ENCODE measurements at regions not wholly inside any gene's neighbourhood (a gene's known extent, or its start where the extent isn't known, plus 50 kb on each side); places are given as distances from the start of the nearest gene placed in this dataset.

- no peak overlapping the region for H2BK15ac ChIP-seq (replicated peaks; ENCODE audit: low read depth)
- WGBS (ENCODE audit: extremely low coverage, insufficient coverage, low lambda C conversion rate): no CpG with 5 or more reads among the region's 5 CpGs
- DNase-seq: no peak
- H3K4me3 ChIP-seq (ENCODE audit: low read length): no peak overlapping the region
- H3K4ac ChIP-seq (ENCODE audit: low read depth, low read length): no peak overlapping the region
- H3K4me1 ChIP-seq (ENCODE audit: control insufficient read depth, low read depth, low read length): no peaks in the 10 kb centered on the region
- H3K27ac ChIP-seq (ENCODE audit: low read depth, low read length): no peak overlapping the region
- H3K27me3 ChIP-seq (ENCODE audit: insufficient read depth, low read length, poor library complexity): no peaks in the 10 kb centered on the region
- no peaks in the 10 kb centered on the region for H3K79me2 ChIP-seq (ENCODE audit: control insufficient read depth, insufficient read depth, low read length)
- no peak overlapping the region for H3K56ac ChIP-seq (ENCODE audit: low read length)
- no peak overlapping the region for H3K18ac ChIP-seq (ENCODE audit: low read length)
- no peak overlapping the region for H2AK5ac ChIP-seq (ENCODE audit: low read length)
- no peak overlapping the region for H4K8ac ChIP-seq (ENCODE audit: low read depth, low read length)
- no peaks in the 10 kb centered on the region for H3K36me3 ChIP-seq (ENCODE audit: control insufficient read depth, insufficient read depth, low read length)
- no peak overlapping the region for H2BK5ac ChIP-seq (ENCODE audit: low read length)
- no peak overlapping the region for H3K23ac ChIP-seq (ENCODE audit: low read length)
- no peaks in the 10 kb centered on the region for H3K79me1 ChIP-seq (ENCODE audit: low read length)
- no peak overlapping the region for H3K9ac ChIP-seq (ENCODE audit: low read length)
- no peak overlapping the region for H4K5ac ChIP-seq (ENCODE audit: low read length)
- no peak overlapping the region for H3K4me2 ChIP-seq (ENCODE audit: low read length)
- H2BK120ac ChIP-seq (ENCODE audit: low read depth, low read length): no peak overlapping the region
Measured at GRCh38 chr6:144478483-144478882, 193.3 kb downstream of the UTRN start.

- Histone ChIP-seq H3K36me3 (ENCODE audit: control insufficient read depth, insufficient read depth, low read length) (no peaks in the 10 kb centered on the region), H3K9ac (ENCODE audit: low read length) (no peak overlapping the region), H4K5ac (ENCODE audit: low read length) (no peak overlapping the region), H3K4ac (ENCODE audit: low read depth, low read length) (no peak overlapping the region), H3K4me2 (ENCODE audit: low read length) (no peak overlapping the region), H3K79me1 (ENCODE audit: low read length) (no peaks in the 10 kb centered on the region), H3K23ac (ENCODE audit: low read length) (no peak overlapping the region), H3K79me2 (ENCODE audit: control insufficient read depth, insufficient read depth, low read length) (no peaks in the 10 kb centered on the region), H3K27ac (ENCODE audit: low read depth, low read length) (no peak overlapping the region), H3K4me1 (ENCODE audit: control insufficient read depth, low read depth, low read length) (no peaks in the 10 kb centered on the region), H2BK15ac (replicated peaks; ENCODE audit: low read depth) (no peak overlapping the region), H4K8ac (ENCODE audit: low read depth, low read length) (no peak overlapping the region), H3K4me3 (ENCODE audit: low read length) (no peak overlapping the region), H2BK5ac (ENCODE audit: low read length) (no peak overlapping the region), H2AK5ac (ENCODE audit: low read length) (no peak overlapping the region), H3K18ac (ENCODE audit: low read length) (no peak overlapping the region), H2BK120ac (ENCODE audit: low read depth, low read length) (no peak overlapping the region), H3K56ac (ENCODE audit: low read length) (no peak overlapping the region), H3K27me3 (ENCODE audit: insufficient read depth, low read length, poor library complexity) (no peaks in the 10 kb centered on the region)
- no CpG with 5 or more reads among the region's 1 CpG for WGBS (ENCODE audit: extremely low coverage, insufficient coverage, low lambda C conversion rate)
- no peak for DNase-seq
Measured at GRCh38 chr6:144479991-144480390, 194.9 kb downstream of the UTRN start.

DNA sequence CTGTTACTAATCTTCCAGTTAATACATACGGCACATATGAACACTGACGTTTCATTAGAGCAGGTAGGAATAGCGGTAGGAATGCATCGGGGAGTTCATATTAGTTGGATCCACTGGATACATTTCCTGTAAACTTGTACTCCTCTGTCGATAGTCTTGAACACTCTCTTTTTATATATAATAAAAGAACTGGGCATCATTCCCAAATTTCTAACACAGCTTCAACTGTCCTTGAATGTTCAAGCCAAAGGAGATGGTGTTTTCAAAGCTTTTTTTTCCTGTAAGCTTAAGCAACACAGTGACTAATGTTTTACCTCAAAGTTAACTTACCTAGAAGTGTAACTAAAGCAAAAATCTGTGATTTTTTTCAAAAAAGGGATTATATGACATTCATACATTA lies 195.3 kb downstream of the UTRN start:
- Histone ChIP-seq H3K56ac (ENCODE audit: low read length) (no peak overlapping the region), H3K23ac (ENCODE audit: low read length) (no peak overlapping the region), H3K4me2 (ENCODE audit: low read length) (no peak overlapping the region), H2BK120ac (ENCODE audit: low read depth, low read length) (no peak overlapping the region), H2AK5ac (ENCODE audit: low read length) (no peak overlapping the region), H3K27me3 (ENCODE audit: insufficient read depth, low read length, poor library complexity) (no peaks in the 10 kb centered on the region), H3K9ac (ENCODE audit: low read length) (no peak overlapping the region), H3K79me2 (ENCODE audit: control insufficient read depth, insufficient read depth, low read length) (no peaks in the 10 kb centered on the region), H2BK15ac (replicated peaks; ENCODE audit: low read depth) (no peak overlapping the region), H4K5ac (ENCODE audit: low read length) (no peak overlapping the region), H3K27ac (ENCODE audit: low read depth, low read length) (no peak overlapping the region), H2BK5ac (ENCODE audit: low read length) (no peak overlapping the region), H3K36me3 (ENCODE audit: control insufficient read depth, insufficient read depth, low read length) (peaks cover 1% of the 10 kb centered on the region), H3K79me1 (ENCODE audit: low read length) (no peaks in the 10 kb centered on the region), H3K4me1 (ENCODE audit: control insufficient read depth, low read depth, low read length) (no peaks in the 10 kb centered on the region), H3K18ac (ENCODE audit: low read length) (no peak overlapping the region), H4K8ac (ENCODE audit: low read depth, low read length) (no peak overlapping the region), H3K4me3 (ENCODE audit: low read length) (no peak overlapping the region), H3K4ac (ENCODE audit: low read depth, low read length) (no peak overlapping the region)
- no CpG with 5 or more reads among the region's 5 CpGs for WGBS (ENCODE audit: extremely low coverage, insufficient coverage, low lambda C conversion rate)
- no peak for DNase-seq

DNA sequence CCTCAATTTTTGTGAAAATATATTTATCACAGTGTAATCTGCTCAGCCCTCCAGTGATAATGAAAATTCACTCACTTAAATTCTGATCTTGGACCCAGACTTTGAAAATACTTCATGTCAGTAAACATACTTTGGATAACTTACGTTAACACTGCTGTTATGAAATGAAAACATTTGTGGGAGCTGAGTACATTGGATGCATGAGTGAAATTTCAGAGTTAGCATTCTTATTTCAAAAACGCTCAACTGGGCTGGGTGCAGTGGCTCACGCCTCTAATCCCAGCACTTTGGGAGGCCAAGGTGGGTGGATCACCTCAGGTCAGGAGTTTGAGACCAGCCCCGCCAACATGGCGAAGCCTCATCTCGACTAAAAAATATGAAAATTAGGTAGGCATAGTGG lies 196.4 kb downstream of the UTRN start:
- no peaks in the 10 kb centered on the region for H3K27me3 ChIP-seq (ENCODE audit: insufficient read depth, low read length, poor library complexity)
- no peak overlapping the region for H2AK5ac ChIP-seq (ENCODE audit: low read length)
- H3K4me1 ChIP-seq (ENCODE audit: control insufficient read depth, low read depth, low read length): no peaks in the 10 kb centered on the region
- no peak overlapping the region for H3K18ac ChIP-seq (ENCODE audit: low read length)
- DNase-seq: no peak
- H3K79me1 ChIP-seq (ENCODE audit: low read length): no peaks in the 10 kb centered on the region
- no peak overlapping the region for H3K27ac ChIP-seq (ENCODE audit: low read depth, low read length)
- H3K23ac ChIP-seq (ENCODE audit: low read length): no peak overlapping the region
- no peak overlapping the region for H2BK120ac ChIP-seq (ENCODE audit: low read depth, low read length)
- H3K4me3 ChIP-seq (ENCODE audit: low read length): no peak overlapping the region
- no peak overlapping the region for H3K4ac ChIP-seq (ENCODE audit: low read depth, low read length)
- H3K36me3 ChIP-seq (ENCODE audit: control insufficient read depth, insufficient read depth, low read length): peaks cover 4% of the 10 kb centered on the region
- H2BK15ac ChIP-seq (replicated peaks; ENCODE audit: low read depth): no peak overlapping the region
- no peak overlapping the region for H2BK5ac ChIP-seq (ENCODE audit: low read length)
- H3K79me2 ChIP-seq (ENCODE audit: control insufficient read depth, insufficient read depth, low read length): no peaks in the 10 kb centered on the region
- no peak overlapping the region for H3K56ac ChIP-seq (ENCODE audit: low read length)
- H3K9ac ChIP-seq (ENCODE audit: low read length): no peak overlapping the region
- H3K4me2 ChIP-seq (ENCODE audit: low read length): no peak overlapping the region
- H4K8ac ChIP-seq (ENCODE audit: low read depth, low read length): no peak overlapping the region
- H4K5ac ChIP-seq (ENCODE audit: low read length): no peak overlapping the region
- WGBS (ENCODE audit: extremely low coverage, insufficient coverage, low lambda C conversion rate): no CpG with 5 or more reads among the region's 6 CpGs

DNA sequence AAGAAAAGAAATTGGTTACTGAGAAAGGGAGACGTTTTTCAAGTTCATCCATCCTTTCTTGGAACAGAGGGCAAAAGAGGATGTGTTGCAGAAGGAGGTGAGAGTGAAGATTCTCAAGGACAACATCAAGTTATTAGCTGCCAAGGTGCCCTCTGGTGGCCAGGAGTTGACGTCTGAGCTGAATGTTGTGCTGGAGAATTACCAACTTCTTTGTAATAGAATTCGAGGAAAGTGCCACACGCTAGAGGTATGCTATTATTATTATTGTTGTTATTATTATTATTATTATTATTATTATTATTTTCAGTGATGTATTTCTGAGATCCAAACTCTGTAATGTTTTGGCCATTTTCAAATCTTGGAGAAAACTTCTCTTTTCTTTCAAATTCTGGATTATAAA lies 197.0 kb downstream of the UTRN start:
- no peak overlapping the region for H3K18ac ChIP-seq (ENCODE audit: low read length)
- no peak overlapping the region for H3K56ac ChIP-seq (ENCODE audit: low read length)
- WGBS (ENCODE audit: extremely low coverage, insufficient coverage, low lambda C conversion rate): no CpG with 5 or more reads among the region's 4 CpGs
- peak; percentile 84 for DNase-seq
- no peaks in the 10 kb centered on the region for H3K79me2 ChIP-seq (ENCODE audit: control insufficient read depth, insufficient read depth, low read length)
- H3K4ac ChIP-seq (ENCODE audit: low read depth, low read length): no peak overlapping the region
- H2BK120ac ChIP-seq (ENCODE audit: low read depth, low read length): no peak overlapping the region
- no peak overlapping the region for H2AK5ac ChIP-seq (ENCODE audit: low read length)
- H3K27me3 ChIP-seq (ENCODE audit: insufficient read depth, low read length, poor library complexity): no peaks in the 10 kb centered on the region
- H3K4me3 ChIP-seq (ENCODE audit: low read length): no peak overlapping the region
- no peak overlapping the region for H3K27ac ChIP-seq (ENCODE audit: low read depth, low read length)
- H4K5ac ChIP-seq (ENCODE audit: low read length): no peak overlapping the region
- H3K36me3 ChIP-seq (ENCODE audit: control insufficient read depth, insufficient read depth, low read length): peaks cover 4% of the 10 kb centered on the region
- H3K4me1 ChIP-seq (ENCODE audit: control insufficient read depth, low read depth, low read length): no peaks in the 10 kb centered on the region
- H3K23ac ChIP-seq (ENCODE audit: low read length): no peak overlapping the region
- no peak overlapping the region for H4K8ac ChIP-seq (ENCODE audit: low read depth, low read length)
- H3K9ac ChIP-seq (ENCODE audit: low read length): no peak overlapping the region
- H3K4me2 ChIP-seq (ENCODE audit: low read length): no peak overlapping the region
- H3K79me1 ChIP-seq (ENCODE audit: low read length): no peaks in the 10 kb centered on the region
- no peak overlapping the region for H2BK5ac ChIP-seq (ENCODE audit: low read length)
- no peak overlapping the region for H2BK15ac ChIP-seq (replicated peaks; ENCODE audit: low read depth)

DNA sequence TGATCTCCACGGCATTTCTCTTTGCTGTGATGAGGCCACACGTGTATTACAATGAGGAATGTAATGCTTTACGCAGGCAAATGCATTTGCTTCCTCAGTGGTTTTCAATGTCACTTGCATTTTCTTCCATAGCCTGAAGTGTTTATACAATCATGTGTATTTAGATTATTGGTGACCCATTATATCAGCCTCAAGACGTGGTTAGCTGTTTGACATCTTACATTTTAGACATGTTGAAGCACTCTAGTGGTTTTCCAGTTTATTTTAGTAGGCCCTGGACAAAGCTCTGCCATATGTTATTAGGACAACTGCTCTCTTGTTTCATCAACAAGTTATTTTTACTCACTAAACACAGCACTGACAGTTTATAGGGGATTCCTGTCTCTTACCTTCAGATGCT lies 200.4 kb downstream of the UTRN start:
- DNase-seq: no peak
- Histone ChIP-seq H3K56ac (ENCODE audit: low read length) (no peak overlapping the region), H3K4me2 (ENCODE audit: low read length) (no peak overlapping the region), H3K79me2 (ENCODE audit: control insufficient read depth, insufficient read depth, low read length) (no peaks in the 10 kb centered on the region), H2BK5ac (ENCODE audit: low read length) (no peak overlapping the region), H2AK5ac (ENCODE audit: low read length) (no peak overlapping the region), H4K8ac (ENCODE audit: low read depth, low read length) (no peak overlapping the region), H3K23ac (ENCODE audit: low read length) (no peak overlapping the region), H3K4me1 (ENCODE audit: control insufficient read depth, low read depth, low read length) (no peaks in the 10 kb centered on the region), H2BK15ac (replicated peaks; ENCODE audit: low read depth) (no peak overlapping the region), H4K5ac (ENCODE audit: low read length) (no peak overlapping the region), H3K18ac (ENCODE audit: low read length) (no peak overlapping the region), H3K4me3 (ENCODE audit: low read length) (no peak overlapping the region), H2BK120ac (ENCODE audit: low read depth, low read length) (no peak overlapping the region), H3K4ac (ENCODE audit: low read depth, low read length) (no peak overlapping the region), H3K27ac (ENCODE audit: low read depth, low read length) (no peak overlapping the region), H3K79me1 (ENCODE audit: low read length) (no peaks in the 10 kb centered on the region), H3K9ac (ENCODE audit: low read length) (no peak overlapping the region), H3K27me3 (ENCODE audit: insufficient read depth, low read length, poor library complexity) (no peaks in the 10 kb centered on the region), H3K36me3 (ENCODE audit: control insufficient read depth, insufficient read depth, low read length) (peaks cover 4% of the 10 kb centered on the region)
- WGBS (ENCODE audit: extremely low coverage, insufficient coverage, low lambda C conversion rate): no CpG with 5 or more reads among the region's 4 CpGs
